PC-9 (cell line): ENCODE measurements at regions not wholly inside any gene's neighbourhood (a gene's known extent, or its start where the extent isn't known, plus 50 kb on each side); places are given as distances from the start of the nearest gene placed in this dataset.

Source experiments
- BruUV-seq: library from RNA; stranded (reverse); fragments of 400-500 nt; replicated peaks from 2 replicates; lab custom pipeline; 2021; lab: Mats Ljungman, UMichigan
- CTCF ChIA-PET: fragments of 300-600 bp; sonication (Branson Sonifier 250); formaldehyde crosslinking; loops from one replicate; lab custom pipeline; 2022; ENCODE audit warnings: antibody characterized with exemption; lab: Charles Lee
- POLR2A ChIA-PET: fragments of 300-600 bp; sonication (Branson Sonifier 250); formaldehyde crosslinking; loops from one replicate; lab custom pipeline; 2022; ENCODE audit warnings: antibody characterized with exemption; ENCODE audit not compliant: unreplicated experiment; lab: Charles Lee
- DNase-seq, 2 experiments: peaks; one replicate each; pipeline versions ENCODE4 v3.0.0 to v3.0.0-alpha.2; 2015 to 2022; ENCODE audit warnings: mixed read lengths in 1 of 2
- H2AFZ ChIP-seq: fragments of 200-600 bp; sonication (generic); 2 replicates; pipeline ENCODE4 v1.8.1; 2017; ENCODE audit warnings: antibody characterized with exemption
- H3F3A ChIP-seq: fragments of 200-600 bp; sonication (generic); 2 replicates; pipeline ENCODE4 v1.8.1; 2017; ENCODE audit warnings: antibody characterized with exemption, mild to moderate bottlenecking, low read depth; ENCODE audit not compliant: insufficient read depth
- H3K27ac ChIP-seq: fragments of 200-600 bp; sonication (generic); 2 replicates; pipeline ENCODE4 v1.6.1; 2016; ENCODE audit warnings: mixed run types
- H3K27me3 ChIP-seq: fragments of 200-600 bp; sonication (generic); 2 replicates; pipeline ENCODE4 v1.6.1; 2016; ENCODE audit warnings: low read depth, mixed run types; ENCODE audit not compliant: insufficient read depth
- H3K36me3 ChIP-seq: fragments of 200-600 bp; sonication (generic); 2 replicates; pipeline ENCODE4 v1.6.1; 2016; ENCODE audit warnings: low read depth, mixed run types
- H3K4me1 ChIP-seq: fragments of 200-600 bp; sonication (generic); replicated peaks from 2 replicates; pipeline ENCODE4 v1.6.1; 2016; ENCODE audit warnings: mixed run types; ENCODE audit not compliant: insufficient read depth
- H3K4me2 ChIP-seq: fragments of 200-600 bp; sonication (generic); 2 replicates; pipeline ENCODE4 v1.6.1; 2017; ENCODE audit warnings: mixed run types
- H3K4me3 ChIP-seq: fragments of 200-600 bp; sonication (generic); 2 replicates; pipeline ENCODE4 v1.6.1; 2016; ENCODE audit warnings: mixed run types
- H3K79me2 ChIP-seq: fragments of 200-600 bp; sonication (generic); 2 replicates; pipeline ENCODE4 v1.6.1; 2017; ENCODE audit warnings: low read depth, mixed run types
- H3K9me2 ChIP-seq: fragments of 200-600 bp; sonication (generic); 2 replicates; pipeline ENCODE4 v1.8.1; 2017; ENCODE audit warnings: mild to moderate bottlenecking; ENCODE audit not compliant: insufficient read depth
- H3K9me3 ChIP-seq: fragments of 200-600 bp; sonication (generic); 2 replicates; pipeline ENCODE4 v1.8.1; 2016; ENCODE audit warnings: low read depth; ENCODE audit not compliant: insufficient read depth
- H4K20me1 ChIP-seq: fragments of 200-600 bp; sonication (generic); 2 replicates; pipeline ENCODE4 v1.8.1; 2017; ENCODE audit not compliant: insufficient read depth
- CTCF ChIP-seq: fragments of 200-600 bp; sonication (generic); conservative IDR thresholded peaks from 2 replicates; pipeline ENCODE4 v1.6.1; 2017; ENCODE audit warnings: mixed run types, antibody characterized with exemption, mild to moderate bottlenecking, moderate library complexity
- EZH2 ChIP-seq: fragments of 200-600 bp; sonication (generic); IDR thresholded peaks from 2 replicates; pipeline ENCODE4 v1.8.0; 2017; ENCODE audit warnings: antibody characterized with exemption, low read depth
- intact Hi-C: fragments of 100-400 bp; cut with micrococcal nuclease; formaldehyde crosslinking; loops from one replicate; pipeline ENCODE4 v1.10.0; 2022; ENCODE audit not compliant: unreplicated experiment

- Histone ChIP-seq H3K4me1 (no peaks in the 10 kb centered on the region), H3K4me2 (no peak overlapping the region), H3K9me2 (no peaks in the 10 kb centered on the region), H3K9me3 (no peaks in the 10 kb centered on the region), H3K27me3 (no peaks in the 10 kb centered on the region), H3F3A (no peaks in the 10 kb centered on the region), H3K27ac (no peak overlapping the region), H4K20me1 (no peaks in the 10 kb centered on the region), H2AFZ (no peak overlapping the region), H3K4me3 (no peak overlapping the region), H3K79me2 (no peaks in the 10 kb centered on the region), H3K36me3 (no peaks in the 10 kb centered on the region)
- TF ChIP-seq EZH2 (no peak), CTCF (no peak)
- POLR2A ChIA-PET = no interaction called here
- CTCF ChIA-PET = no interaction called here
- BruUV-seq = no TSS peak
- intact Hi-C loops = no loop called here
- DNase-seq = no peak
Observed at GRCh38 chr12:24600551-24600950, 348.4 kb downstream of the BCAT1 start.

- H3K4me1 ChIP-seq = no peaks in the 10 kb centered on the region
- no peaks in the 10 kb centered on the region for H3K9me3 ChIP-seq
- H3K4me3 ChIP-seq = no peak overlapping the region
- H3K79me2 ChIP-seq = no peaks in the 10 kb centered on the region
- no peak overlapping the region for H3K27ac ChIP-seq
- TF ChIP-seq EZH2 (no peak), CTCF (no peak)
- H3K27me3 ChIP-seq = no peaks in the 10 kb centered on the region
- CTCF ChIA-PET = no interaction called here
- no TSS peak for BruUV-seq
- no peak for DNase-seq
- intact Hi-C loops = no loop called here
- POLR2A ChIA-PET = no interaction called here
- no peaks in the 10 kb centered on the region for H3K9me2 ChIP-seq
- H3K4me2 ChIP-seq = no peak overlapping the region
- no peaks in the 10 kb centered on the region for H4K20me1 ChIP-seq
- no peaks in the 10 kb centered on the region for H3K36me3 ChIP-seq
- H3F3A ChIP-seq = no peaks in the 10 kb centered on the region
- H2AFZ ChIP-seq = no peak overlapping the region
Observed at GRCh38 chr12:24599736-24600135, 349.2 kb downstream of the BCAT1 start.

GRCh38 chr12:24597580-24597979, 351.3 kb downstream of the BCAT1 start:
- POLR2A ChIA-PET = no interaction called here
- BruUV-seq = no TSS peak
- no peak for DNase-seq

More at GRCh38 chr12:24597580-24597979, 351.3 kb downstream of the BCAT1 start:
- Histone ChIP-seq H2AFZ (no peak overlapping the region), H3F3A (no peaks in the 10 kb centered on the region), H3K4me2 (no peak overlapping the region), H3K27me3 (peaks cover 13% of the 10 kb centered on the region), H3K4me1 (no peaks in the 10 kb centered on the region), H3K27ac (no peak overlapping the region), H4K20me1 (no peaks in the 10 kb centered on the region), H3K79me2 (no peaks in the 10 kb centered on the region), H3K36me3 (no peaks in the 10 kb centered on the region), H3K9me2 (no peaks in the 10 kb centered on the region), H3K4me3 (no peak overlapping the region), H3K9me3 (no peaks in the 10 kb centered on the region)
- TF ChIP-seq EZH2 (no peak), CTCF (no peak)
- intact Hi-C loops = no loop called here
- CTCF ChIA-PET = no interaction called here
